Memory B cell (primary cell): ENCODE measurements at regions not wholly inside any gene's neighbourhood (a gene's known extent, or its start where the extent isn't known, plus 50 kb on each side); places are given as distances from the start of the nearest gene placed in this dataset.

Experiments used
- ATAC-seq: fragments of 150-1000 bp; cut with Tn5 transposase; 2 replicates; pipeline ENCODE4 v1.10.0; 2021; ENCODE audit warnings: low read depth, mild to moderate bottlenecking, moderate library complexity
- DNase-seq, 2 donors: peaks; one replicate each; pipeline ENCODE4 v3.0.0; 2022; ENCODE audit warnings: low spot score in 2 of 2
- H3K27ac Mint-ChIP-seq: one replicate; pipeline ENCODE4 v1.8.0; 2022; ENCODE audit warnings: mild to moderate bottlenecking, moderate library complexity, mixed read lengths
- H3K27me3 Mint-ChIP-seq: one replicate; pipeline ENCODE4 v1.8.0; 2022; ENCODE audit warnings: mixed read lengths
- H3K36me3 Mint-ChIP-seq: one replicate; pipeline ENCODE4 v1.8.0; 2022; ENCODE audit warnings: mild to moderate bottlenecking, mixed read lengths
- H3K4me1 Mint-ChIP-seq: one replicate; pipeline ENCODE4 v1.8.0; 2022; ENCODE audit warnings: mixed read lengths
- H3K4me3 Mint-ChIP-seq: one replicate; pipeline ENCODE4 v1.8.0; 2022; ENCODE audit warnings: mild to moderate bottlenecking, moderate library complexity, mixed read lengths
- H3K9me3 Mint-ChIP-seq: one replicate; pipeline ENCODE4 v1.8.0; 2022; ENCODE audit warnings: mixed read lengths

- H3K9me3 Mint-ChIP-seq, result peaks cover 2% of the 10 kb centered on the region
- H3K27me3 Mint-ChIP-seq, result peaks cover 1% of the 10 kb centered on the region
These were observed 334.0 kb upstream of the PRMT6 start for GRCh38 chr1:106722466-106722865.

GRCh38 chr1:106727171-106727570, 329.3 kb upstream of the PRMT6 start:
- ATAC-seq, result no peak
- H3K36me3 Mint-ChIP-seq, result no peaks in the 10 kb centered on the region
- no peaks in the 10 kb centered on the region for H3K4me1 Mint-ChIP-seq
- no peak overlapping the region for H3K4me3 Mint-ChIP-seq
- peaks cover 1% of the 10 kb centered on the region for H3K27me3 Mint-ChIP-seq
- no peak for DNase-seq
- no peak overlapping the region for H3K27ac Mint-ChIP-seq
- H3K9me3 Mint-ChIP-seq, result peaks cover 2% of the 10 kb centered on the region

More at GRCh38 chr1:106722466-106722865, 334.0 kb upstream of the PRMT6 start:
- Mint-ChIP-seq H3K4me3 (no peak overlapping the region), H3K27ac (no peak overlapping the region), H3K4me1 (no peaks in the 10 kb centered on the region), H3K36me3 (no peaks in the 10 kb centered on the region)
- DNase-seq, result no peak
- ATAC-seq, result no peak

GRCh38 chr1:106746448-106747085, 309.9 kb upstream of the PRMT6 start:
- no peak overlapping the region for H3K27ac Mint-ChIP-seq
- no peak overlapping the region for H3K4me3 Mint-ChIP-seq
- no peaks in the 10 kb centered on the region for H3K9me3 Mint-ChIP-seq
- peaks cover 3% of the 10 kb centered on the region for H3K4me1 Mint-ChIP-seq
- H3K36me3 Mint-ChIP-seq, result no peaks in the 10 kb centered on the region
- no peaks in the 10 kb centered on the region for H3K27me3 Mint-ChIP-seq
- DNase-seq (no peak), ATAC-seq (peak; percentile 34)

GRCh38 chr1:106747232-106747631, 309.2 kb upstream of the PRMT6 start:
- Mint-ChIP-seq H3K9me3 (no peaks in the 10 kb centered on the region), H3K27me3 (no peaks in the 10 kb centered on the region), H3K4me3 (no peak overlapping the region), H3K27ac (no peak overlapping the region), H3K4me1 (peaks cover 3% of the 10 kb centered on the region), H3K36me3 (no peaks in the 10 kb centered on the region)
- no peak for ATAC-seq
- DNase-seq, result no peak

- DNase-seq (no peak), ATAC-seq (no peak)
- Mint-ChIP-seq H3K36me3 (no peaks in the 10 kb centered on the region), H3K27ac (no peak overlapping the region), H3K27me3 (no peaks in the 10 kb centered on the region), H3K9me3 (no peaks in the 10 kb centered on the region), H3K4me1 (peaks cover 3% of the 10 kb centered on the region), H3K4me3 (no peak overlapping the region)
These were observed 308.7 kb upstream of the PRMT6 start for GRCh38 chr1:106747791-106748190.

GRCh38 chr1:106748606-106749005, 307.9 kb upstream of the PRMT6 start:
- ATAC-seq, result no peak
- no peak for DNase-seq
- H3K4me3 Mint-ChIP-seq, result no peak overlapping the region
- peaks cover 3% of the 10 kb centered on the region for H3K4me1 Mint-ChIP-seq
- no peak overlapping the region for H3K27ac Mint-ChIP-seq
- no peaks in the 10 kb centered on the region for H3K27me3 Mint-ChIP-seq
- no peaks in the 10 kb centered on the region for H3K36me3 Mint-ChIP-seq
- H3K9me3 Mint-ChIP-seq, result no peaks in the 10 kb centered on the region

- Mint-ChIP-seq H3K4me3 (no peak overlapping the region), H3K27ac (no peak overlapping the region), H3K27me3 (no peaks in the 10 kb centered on the region), H3K4me1 (peaks cover 3% of the 10 kb centered on the region), H3K9me3 (no peaks in the 10 kb centered on the region), H3K36me3 (no peaks in the 10 kb centered on the region)
- ATAC-seq (no peak), DNase-seq (no peak)
These were observed 307.0 kb upstream of the PRMT6 start for GRCh38 chr1:106749491-106749890.

- DNase-seq (no peak), ATAC-seq (no peak)
- Mint-ChIP-seq H3K9me3 (no peaks in the 10 kb centered on the region), H3K4me3 (no peak overlapping the region), H3K4me1 (peaks cover 3% of the 10 kb centered on the region), H3K27me3 (no peaks in the 10 kb centered on the region), H3K27ac (no peak overlapping the region), H3K36me3 (no peaks in the 10 kb centered on the region)
These were observed 306.6 kb upstream of the PRMT6 start for GRCh38 chr1:106749906-106750305.

GRCh38 chr1:106751002-106751401, 305.5 kb upstream of the PRMT6 start:
- peaks cover 3% of the 10 kb centered on the region for H3K4me1 Mint-ChIP-seq
- H3K27me3 Mint-ChIP-seq, result no peaks in the 10 kb centered on the region
- no peaks in the 10 kb centered on the region for H3K9me3 Mint-ChIP-seq
- H3K27ac Mint-ChIP-seq, result no peak overlapping the region
- DNase-seq (no peak), ATAC-seq (no peak)
- no peaks in the 10 kb centered on the region for H3K36me3 Mint-ChIP-seq
- H3K4me3 Mint-ChIP-seq, result no peak overlapping the region

GRCh38 chr1:106753066-106753465, 303.4 kb upstream of the PRMT6 start:
- no peak for DNase-seq
- no peaks in the 10 kb centered on the region for H3K4me1 Mint-ChIP-seq
- no peak overlapping the region for H3K4me3 Mint-ChIP-seq
- no peak for ATAC-seq
- H3K27ac Mint-ChIP-seq, result no peak overlapping the region
- no peaks in the 10 kb centered on the region for H3K36me3 Mint-ChIP-seq
- no peaks in the 10 kb centered on the region for H3K9me3 Mint-ChIP-seq
- H3K27me3 Mint-ChIP-seq, result no peaks in the 10 kb centered on the region

- Mint-ChIP-seq H3K4me1 (no peaks in the 10 kb centered on the region), H3K9me3 (no peaks in the 10 kb centered on the region), H3K4me3 (no peak overlapping the region), H3K27ac (no peak overlapping the region), H3K36me3 (no peaks in the 10 kb centered on the region), H3K27me3 (peaks cover 3% of the 10 kb centered on the region)
- DNase-seq (no peak), ATAC-seq (no peak)
These were observed 301.5 kb upstream of the PRMT6 start for GRCh38 chr1:106754957-106755356.

- Mint-ChIP-seq H3K27me3 (peaks cover 3% of the 10 kb centered on the region), H3K4me1 (no peaks in the 10 kb centered on the region), H3K4me3 (no peak overlapping the region), H3K27ac (no peak overlapping the region), H3K36me3 (no peaks in the 10 kb centered on the region), H3K9me3 (no peaks in the 10 kb centered on the region)
- ATAC-seq (no peak), DNase-seq (no peak)
These were observed 300.6 kb upstream of the PRMT6 start for GRCh38 chr1:106755682-106756406.

- Mint-ChIP-seq H3K36me3 (no peaks in the 10 kb centered on the region), H3K9me3 (no peaks in the 10 kb centered on the region), H3K27ac (no peak overlapping the region), H3K4me1 (no peaks in the 10 kb centered on the region), H3K27me3 (peaks cover 3% of the 10 kb centered on the region), H3K4me3 (no peak overlapping the region)
- no peak for DNase-seq
- no peak for ATAC-seq
These were observed 299.7 kb upstream of the PRMT6 start for GRCh38 chr1:106756752-106757151.

- ATAC-seq (no peak), DNase-seq (no peak)
- Mint-ChIP-seq H3K9me3 (no peaks in the 10 kb centered on the region), H3K4me1 (no peaks in the 10 kb centered on the region), H3K27ac (no peak overlapping the region), H3K4me3 (no peak overlapping the region), H3K36me3 (no peaks in the 10 kb centered on the region), H3K27me3 (peaks cover 1% of the 10 kb centered on the region)
These were observed 288.4 kb upstream of the PRMT6 start for GRCh38 chr1:106768077-106768476.

GRCh38 chr1:106768501-106768900, 288.0 kb upstream of the PRMT6 start:
- H3K4me1 Mint-ChIP-seq, result no peaks in the 10 kb centered on the region
- H3K36me3 Mint-ChIP-seq, result no peaks in the 10 kb centered on the region
- no peak for ATAC-seq
- H3K27ac Mint-ChIP-seq, result no peak overlapping the region
- no peak for DNase-seq
- H3K9me3 Mint-ChIP-seq, result no peaks in the 10 kb centered on the region
- H3K4me3 Mint-ChIP-seq, result no peak overlapping the region
- no peaks in the 10 kb centered on the region for H3K27me3 Mint-ChIP-seq
